HG02852 (cell line): ENCODE measurements at regions not wholly inside any gene's neighbourhood (a gene's known extent, or its start where the extent isn't known, plus 50 kb on each side); places are given as distances from the start of the nearest gene placed in this dataset.

Experiments used
- ATAC-seq: cut with Tn5 transposase; IDR thresholded peaks from one replicate; pipeline ENCODE4 v1.9.1; 2021; ENCODE audit warnings: mild to moderate bottlenecking, moderate library complexity; ENCODE audit not compliant: unreplicated experiment

- ATAC-seq: no peak
Measured at GRCh38 chr7:115883629-115884028, 146.9 kb downstream of the TFEC start.

- no peak for ATAC-seq
Measured at GRCh38 chr7:115881476-115881875, 149.1 kb downstream of the TFEC start.

- ATAC-seq: no peak
Measured at GRCh38 chr7:115879171-115879570, 151.4 kb downstream of the TFEC start.

- no peak for ATAC-seq
Measured at GRCh38 chr7:115869801-115870200, 160.8 kb downstream of the TFEC start.

GRCh38 chr7:115869190-115869589 lies 161.4 kb downstream of the TFEC start:
- no peak for ATAC-seq

- ATAC-seq: no peak
Measured at GRCh38 chr7:115868369-115868768, 162.2 kb downstream of the TFEC start.

GRCh38 chr7:115864082-115864481 lies 166.5 kb downstream of the TFEC start:
- no peak for ATAC-seq

GRCh38 chr7:115851291-115851690 lies 179.3 kb downstream of the TFEC start:
- no peak for ATAC-seq

GRCh38 chr7:115850774-115851173 lies 179.8 kb downstream of the TFEC start:
- no peak for ATAC-seq

- no peak for ATAC-seq
Measured at GRCh38 chr7:115844857-115845256, 185.7 kb downstream of the TFEC start.

- no peak for ATAC-seq
Measured at GRCh38 chr7:115840702-115841101, 189.9 kb downstream of the TFEC start.

- no peak for ATAC-seq
Measured at GRCh38 chr7:115838829-115839228, 191.7 kb downstream of the TFEC start.

- ATAC-seq: peak; percentile 46
Measured at GRCh38 chr7:115831371-115831770, 199.2 kb downstream of the TFEC start.

GRCh38 chr7:115827305-115828045 lies 203.1 kb downstream of the TFEC start:
- ATAC-seq: peak; percentile 67

- no peak for ATAC-seq
Measured at GRCh38 chr7:115825456-115826115, 205.0 kb downstream of the TFEC start.

GRCh38 chr7:115822801-115823200 lies 207.8 kb downstream of the TFEC start:
- ATAC-seq: no peak

- no peak for ATAC-seq
Measured at GRCh38 chr7:115822380-115822779, 208.2 kb downstream of the TFEC start.

- ATAC-seq: no peak
Measured at GRCh38 chr7:115816318-115816974, 214.1 kb downstream of the TFEC start.

- no peak for ATAC-seq
Measured at GRCh38 chr7:115812794-115813193, 217.8 kb downstream of the TFEC start.

GRCh38 chr7:115805458-115805857 lies 225.1 kb downstream of the TFEC start:
- no peak for ATAC-seq

GRCh38 chr7:115802415-115802814 lies 228.1 kb downstream of the TFEC start:
- ATAC-seq: no peak

GRCh38 chr7:115799430-115799829 lies 231.1 kb downstream of the TFEC start:
- no peak for ATAC-seq
